Right lung (tissue), 2 donors: ENCODE measurements at regions not wholly inside any gene's neighbourhood (a gene's known extent, or its start where the extent isn't known, plus 50 kb on each side); places are given as distances from the start of the nearest gene placed in this dataset.

Experiments
- DNase-seq, 2 donors: peaks; one replicate each; pipeline ENCODE4 v3.0.0-alpha.2; 2013

DNA sequence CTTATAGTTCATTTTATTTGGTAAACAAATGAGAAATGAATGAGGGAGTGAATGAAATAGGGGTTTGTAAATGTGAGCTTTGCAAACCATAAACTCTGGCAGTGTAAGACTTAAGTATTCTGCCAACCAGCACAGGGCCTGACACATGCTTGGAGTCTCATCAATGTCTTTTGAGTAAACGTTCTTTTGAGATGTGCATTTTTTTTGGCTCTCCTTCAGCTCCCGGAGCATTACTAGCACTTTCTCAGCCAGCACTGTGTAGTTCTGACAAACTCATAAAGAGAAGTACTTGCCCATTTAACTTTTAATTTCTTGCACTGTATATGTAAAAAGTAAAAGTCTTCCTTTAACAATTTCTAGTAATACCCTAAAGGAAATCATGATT is 245.3 kb downstream of the HS3ST1 start:
- DNase-seq = peak in 1 of 2 donors; percentile 12

DNA sequence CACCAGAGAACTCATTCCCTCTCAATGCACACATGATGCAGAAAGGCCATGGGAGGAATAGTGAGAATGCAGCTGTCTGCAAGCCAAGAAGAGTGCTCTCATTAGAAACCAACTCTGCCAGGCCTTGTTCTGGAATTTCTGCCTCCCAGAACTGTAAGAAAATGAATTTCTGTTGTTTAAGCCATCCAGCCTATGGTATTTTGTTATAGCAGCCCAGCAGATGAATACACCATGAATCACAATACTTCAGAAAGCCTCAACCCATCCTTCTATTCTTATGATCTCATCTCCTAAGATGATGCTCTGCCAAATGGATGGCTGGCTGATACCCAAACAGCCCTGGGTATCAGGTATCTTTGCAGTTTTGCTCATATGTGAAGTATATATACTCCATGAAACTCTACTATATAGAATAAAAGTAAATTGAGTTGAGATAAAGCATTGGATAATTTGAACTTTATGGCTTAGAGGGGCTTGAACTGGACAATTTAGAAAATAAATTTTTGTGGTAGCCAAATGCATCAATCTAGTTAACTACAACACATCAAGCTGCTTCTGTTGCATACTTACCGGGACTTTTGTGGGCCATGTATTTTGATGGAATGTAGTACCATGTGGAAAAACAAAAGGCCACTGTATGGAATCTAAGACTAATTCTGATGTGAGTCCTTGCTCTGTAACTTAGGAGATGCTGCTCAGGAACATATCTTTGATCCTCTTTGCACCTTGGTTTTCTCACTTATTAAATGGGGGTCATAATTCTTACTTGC is 245.9 kb downstream of the HS3ST1 start:
- DNase-seq = no peak

DNA sequence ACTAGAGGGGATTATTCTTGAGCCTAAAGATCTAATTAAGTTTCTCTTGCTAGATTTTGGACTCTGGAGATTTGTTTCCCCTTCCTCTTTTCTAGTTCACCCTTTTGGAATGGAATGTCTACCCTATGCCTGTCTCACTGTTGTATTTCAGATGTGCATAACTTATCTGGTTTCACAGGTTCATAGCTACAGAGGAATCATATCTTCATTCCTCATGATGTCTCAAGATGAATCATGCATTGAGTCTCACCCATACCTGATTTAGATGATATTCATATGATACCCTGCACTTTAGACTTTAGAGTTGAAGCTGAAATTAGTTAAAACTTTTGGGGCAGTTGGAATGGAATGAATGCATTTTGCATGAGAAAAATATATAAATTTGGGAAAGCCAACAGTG is 246.7 kb downstream of the HS3ST1 start:
- no peak for DNase-seq

DNA sequence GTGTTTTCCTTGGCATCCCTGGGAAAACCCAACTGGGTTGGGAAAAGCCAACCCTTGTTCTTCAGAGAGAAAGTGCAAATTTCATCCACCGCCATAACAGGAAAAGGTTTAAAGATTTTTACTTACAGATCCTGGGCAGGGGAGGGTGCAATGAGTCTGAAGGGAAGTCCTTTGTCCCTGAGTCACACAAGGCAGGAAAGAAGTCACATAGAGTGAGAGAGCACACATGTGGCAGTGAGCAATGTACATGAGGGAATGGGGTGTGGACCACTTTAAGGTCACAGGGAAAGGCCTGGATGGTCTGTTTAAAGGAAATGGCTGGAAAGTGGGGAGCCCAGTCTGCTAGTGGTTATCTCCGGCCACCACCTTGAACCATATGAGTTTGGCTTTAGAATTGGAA is 248.9 kb downstream of the HS3ST1 start:
- no peak for DNase-seq

DNA sequence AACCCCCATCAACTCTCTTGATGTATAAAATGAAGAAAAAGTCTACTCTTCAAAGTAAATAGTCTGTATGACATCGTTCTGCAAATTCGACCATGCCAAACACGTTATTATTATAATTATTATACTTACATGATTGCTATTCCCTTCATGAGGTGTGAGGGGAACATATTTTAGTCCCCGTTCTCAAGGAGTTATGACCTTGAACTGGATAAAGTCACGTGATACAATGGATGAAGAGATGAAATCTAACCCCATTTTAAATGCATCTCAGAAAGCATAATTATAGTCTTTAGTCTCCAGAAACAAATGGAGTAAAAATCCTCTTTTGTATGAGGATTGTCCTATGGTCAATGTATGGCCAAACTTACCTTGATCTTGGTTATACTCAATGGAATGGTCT is 250.3 kb downstream of the HS3ST1 start:
- no peak for DNase-seq

DNA sequence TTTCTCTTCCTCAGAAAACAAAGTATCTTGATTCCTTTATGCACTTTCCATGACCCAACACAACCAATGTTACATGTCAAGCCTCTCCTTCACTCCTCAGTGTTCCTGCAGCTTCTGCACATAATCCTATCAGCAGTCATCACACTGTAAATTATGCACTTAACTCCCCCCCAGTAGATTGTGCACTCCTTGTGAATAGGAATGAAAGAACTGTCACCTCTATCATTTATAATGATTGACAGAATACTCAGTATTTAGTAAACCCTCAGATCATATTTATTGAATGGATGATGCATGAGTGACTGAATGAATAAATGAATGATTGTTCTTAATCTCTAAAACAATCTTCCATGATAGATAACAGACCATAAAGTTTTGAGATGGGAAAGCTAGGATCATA is 253.3 kb downstream of the HS3ST1 start:
- DNase-seq = no peak

DNA sequence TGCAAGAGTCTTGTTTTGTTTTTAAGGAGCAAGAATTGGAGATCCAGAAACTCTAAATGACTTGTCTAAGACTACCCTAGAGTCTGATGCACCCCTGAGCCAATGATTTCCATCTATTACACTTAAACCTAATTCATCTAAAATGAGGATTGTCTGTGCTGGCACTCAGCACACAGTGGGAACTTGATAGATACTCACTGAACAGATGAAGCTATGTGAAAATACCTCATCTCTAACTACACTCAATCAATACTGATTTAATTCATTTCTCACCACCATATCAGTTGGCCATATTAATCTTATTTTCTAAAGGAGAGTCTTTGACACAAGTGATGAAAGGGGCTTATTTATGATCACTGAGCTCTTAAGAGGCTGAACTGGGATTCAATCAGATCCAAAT is 262.1 kb downstream of the HS3ST1 start:
- no peak for DNase-seq

DNA sequence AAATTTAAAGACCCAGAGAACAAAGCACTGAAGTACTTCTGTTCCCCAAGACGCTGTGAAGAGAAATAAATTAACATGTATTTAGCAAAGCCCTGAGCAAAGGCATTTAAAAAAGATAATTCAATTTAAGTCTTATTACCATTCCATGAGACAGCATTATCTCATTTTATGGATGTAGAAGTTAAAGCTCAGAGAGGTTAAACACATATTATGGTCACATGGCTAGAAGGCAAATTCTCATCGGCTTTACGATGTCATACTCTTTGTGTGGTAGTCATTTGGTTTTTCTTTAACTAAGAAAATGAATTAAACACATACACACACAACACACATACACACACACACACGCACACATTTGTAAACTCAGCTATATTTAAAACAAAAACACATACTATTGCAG is 262.7 kb downstream of the HS3ST1 start:
- no peak for DNase-seq

DNA sequence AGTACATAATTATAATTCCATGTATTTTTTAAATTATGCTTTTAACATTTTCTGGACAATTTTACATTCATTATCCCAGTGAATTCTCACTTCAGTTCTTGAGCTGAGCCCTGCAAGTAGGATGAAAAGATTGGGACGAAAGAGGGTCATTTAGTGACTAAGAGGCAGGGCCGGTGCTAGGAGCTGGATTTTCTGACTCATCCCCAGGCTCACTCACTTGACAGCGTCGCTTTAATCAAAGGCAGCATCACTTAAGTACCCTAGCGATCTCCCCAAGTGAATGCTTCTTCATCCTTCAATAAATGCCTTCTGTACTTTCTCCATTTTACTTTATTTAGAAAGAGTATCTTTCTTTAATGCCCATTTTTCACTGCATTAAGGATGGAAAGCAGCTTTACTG is 263.6 kb downstream of the HS3ST1 start:
- DNase-seq = no peak

DNA sequence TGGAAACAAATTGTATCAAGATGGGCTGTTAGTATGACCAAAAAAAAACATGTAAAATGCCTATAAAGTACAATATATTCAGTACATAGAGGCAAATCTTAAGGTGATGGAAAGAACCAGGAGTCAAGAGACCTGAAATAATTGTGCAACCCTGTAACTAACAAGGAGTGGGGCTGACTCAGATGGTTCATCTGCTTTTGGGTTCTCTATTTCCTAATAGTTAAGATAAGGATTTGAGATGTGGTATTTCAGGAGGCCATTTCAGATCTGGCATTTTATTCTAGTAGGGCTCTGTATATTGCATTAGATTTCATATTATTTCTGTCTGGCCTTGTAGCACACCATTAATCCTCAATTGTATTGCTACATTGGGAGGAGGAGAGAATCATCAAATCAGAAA is 268.4 kb downstream of the HS3ST1 start:
- no peak for DNase-seq

DNA sequence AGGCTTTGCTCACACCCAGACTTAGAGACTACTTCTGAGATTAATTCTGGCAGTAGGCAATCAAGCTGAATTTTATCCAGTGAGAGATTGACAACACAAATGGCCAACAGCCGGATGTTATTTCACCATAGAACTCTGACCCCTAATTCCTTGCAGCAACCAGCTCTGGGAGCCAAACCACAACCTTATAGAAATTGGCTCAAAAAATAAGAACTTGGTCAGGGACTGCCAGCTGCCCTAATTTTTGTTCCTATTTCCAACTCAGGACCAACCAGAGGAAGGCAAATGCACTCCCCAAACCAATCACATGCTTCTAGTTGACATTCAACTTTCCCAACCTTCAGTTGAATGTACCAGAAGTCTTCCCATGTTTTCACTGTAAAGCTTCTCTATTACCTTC is 269.7 kb downstream of the HS3ST1 start:
- DNase-seq = no peak

DNA sequence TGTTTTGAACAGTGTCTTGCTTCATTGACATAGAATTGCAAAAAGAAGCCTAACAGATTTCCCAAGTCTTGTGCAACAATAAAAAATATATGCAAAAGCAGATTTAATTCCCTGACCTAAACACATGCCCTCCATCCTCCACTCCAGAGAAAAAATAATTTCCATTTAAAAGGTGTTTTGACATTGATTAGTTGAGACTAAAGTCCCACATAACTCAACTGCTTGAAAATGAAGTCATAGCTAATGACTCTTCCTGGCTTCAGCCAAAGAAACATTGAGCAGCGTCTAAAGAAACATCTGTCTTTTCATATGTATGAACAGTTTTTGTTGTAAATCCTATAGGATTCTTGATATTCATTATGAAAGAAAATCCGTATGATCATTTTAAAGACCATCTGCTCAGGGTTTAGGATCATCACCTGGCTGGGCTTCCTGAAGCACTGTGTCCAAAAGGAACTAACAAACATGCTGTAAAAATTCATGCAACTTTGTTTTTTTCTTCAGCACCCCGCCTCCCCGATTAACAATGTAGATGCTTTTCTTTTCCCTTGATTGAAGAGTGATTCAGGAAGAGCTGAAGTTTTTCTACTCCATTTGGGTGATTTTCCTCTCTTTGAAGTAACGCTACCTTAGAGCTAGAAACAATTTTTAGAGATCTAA is 273.4 kb downstream of the HS3ST1 start:
- peak; percentile 35 to 47 for DNase-seq

DNA sequence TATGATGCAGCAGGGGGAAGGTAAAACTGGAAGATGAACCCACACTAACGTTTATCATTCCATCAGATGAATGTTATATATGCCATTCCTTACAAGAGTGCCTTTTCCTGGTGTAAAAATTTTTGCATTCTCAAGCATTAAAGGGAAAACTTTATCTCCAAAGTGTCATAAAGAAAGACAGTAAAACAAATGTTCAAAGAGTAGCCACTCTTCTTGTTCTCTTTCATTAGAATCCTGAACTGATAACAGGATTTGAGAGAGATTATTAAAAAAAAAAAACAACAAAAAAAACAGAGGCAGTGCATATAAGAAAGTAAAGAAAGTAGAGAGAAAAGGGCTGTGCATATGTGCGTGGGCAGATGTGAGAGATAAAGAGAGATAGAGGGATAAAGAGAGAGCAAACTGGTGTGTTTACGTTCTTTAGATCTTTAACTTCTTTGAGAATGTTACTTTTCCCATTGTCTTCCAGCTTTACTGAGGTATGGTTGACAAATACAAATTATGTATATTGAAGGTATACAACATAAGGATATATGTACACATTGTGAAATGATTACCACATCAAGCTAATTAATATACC is 275.4 kb downstream of the HS3ST1 start:
- no peak for DNase-seq

DNA sequence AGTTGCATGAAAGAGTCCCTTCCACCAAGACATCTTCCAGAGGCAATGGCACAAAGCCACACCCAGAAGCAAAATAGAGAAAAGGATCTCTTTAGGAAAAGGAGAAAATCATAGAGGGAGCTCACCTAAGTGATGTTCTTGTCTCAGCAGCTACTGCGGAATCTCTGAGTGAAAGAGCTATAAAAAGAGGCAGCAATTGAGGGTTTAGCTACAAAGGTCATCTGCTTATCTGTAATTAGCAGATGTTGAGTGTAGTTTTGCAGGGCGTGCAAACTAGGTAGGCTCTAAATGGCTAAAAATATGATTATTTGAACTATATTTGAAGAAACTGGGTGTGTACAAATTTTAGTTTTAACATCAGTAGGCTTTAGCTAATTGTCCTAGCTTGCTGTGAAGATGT is 276.0 kb downstream of the HS3ST1 start:
- no peak for DNase-seq

DNA sequence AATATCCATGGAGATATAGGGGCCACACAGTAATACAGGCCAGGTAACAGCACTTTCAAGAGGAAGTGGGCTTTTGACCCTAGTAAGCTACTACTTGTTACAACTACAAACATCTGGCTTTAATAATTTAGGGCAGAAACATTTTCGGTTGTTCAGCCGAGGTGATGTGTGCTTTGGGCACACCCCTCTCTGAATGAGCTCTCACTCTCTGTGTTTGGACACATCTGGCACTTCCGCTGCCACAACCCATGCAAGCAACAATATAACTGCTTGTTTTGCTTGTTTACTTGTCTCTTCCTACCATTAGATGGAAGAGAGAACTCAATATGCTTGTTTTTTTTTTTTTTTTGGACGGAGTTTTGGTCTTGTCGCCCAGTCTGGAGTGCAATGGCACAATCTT is 277.2 kb downstream of the HS3ST1 start:
- no peak for DNase-seq

DNA sequence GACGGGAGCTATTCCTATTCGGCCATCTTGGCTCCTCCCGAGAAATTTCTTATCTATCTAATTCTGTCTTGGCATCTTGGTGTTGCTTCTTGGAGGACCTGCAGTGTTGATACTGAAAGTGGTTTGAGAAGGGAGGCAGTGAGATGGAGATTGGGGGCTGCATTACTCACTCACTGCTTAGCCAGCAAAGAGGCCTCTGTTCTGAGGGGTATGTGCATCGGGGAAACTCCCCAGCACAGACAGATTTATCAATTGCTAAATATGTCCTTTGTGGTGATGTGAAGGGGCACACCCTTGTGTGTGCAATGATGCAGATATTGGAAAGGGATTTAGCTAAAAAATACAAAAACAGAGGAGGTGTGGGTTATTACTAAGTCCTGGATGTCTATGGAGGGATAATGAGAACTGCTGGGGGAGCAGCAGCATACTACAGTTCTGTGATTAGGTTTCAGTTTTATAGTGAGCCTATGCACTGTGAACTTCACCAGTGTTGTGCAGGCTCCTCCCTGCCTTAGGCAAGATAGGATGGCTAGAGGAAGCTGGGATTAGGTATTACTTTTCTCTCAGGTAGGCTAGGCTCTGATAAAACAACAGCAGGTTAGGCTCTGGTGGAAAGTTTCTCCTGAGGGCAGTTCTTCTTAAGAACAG is 279.0 kb downstream of the HS3ST1 start:
- DNase-seq = no peak

DNA sequence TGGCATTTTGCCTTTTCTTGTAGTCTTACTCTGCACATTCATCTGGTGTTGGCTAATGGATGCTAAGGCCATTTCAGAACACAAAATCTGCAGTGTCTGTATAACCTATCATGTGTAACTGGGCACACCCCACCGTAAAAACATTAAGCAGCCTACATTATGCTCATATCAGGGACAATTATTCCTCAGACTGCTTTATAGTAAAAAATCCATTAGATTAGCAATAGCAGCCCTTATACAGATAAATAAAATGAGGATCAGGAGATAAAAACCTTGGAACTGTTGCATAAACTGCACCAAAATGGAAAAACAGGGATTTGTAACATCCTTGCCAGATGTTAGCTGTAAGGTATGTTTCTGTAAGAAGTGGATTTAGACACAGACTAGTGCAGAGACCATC is 288.8 kb downstream of the HS3ST1 start:
- no peak for DNase-seq

DNA sequence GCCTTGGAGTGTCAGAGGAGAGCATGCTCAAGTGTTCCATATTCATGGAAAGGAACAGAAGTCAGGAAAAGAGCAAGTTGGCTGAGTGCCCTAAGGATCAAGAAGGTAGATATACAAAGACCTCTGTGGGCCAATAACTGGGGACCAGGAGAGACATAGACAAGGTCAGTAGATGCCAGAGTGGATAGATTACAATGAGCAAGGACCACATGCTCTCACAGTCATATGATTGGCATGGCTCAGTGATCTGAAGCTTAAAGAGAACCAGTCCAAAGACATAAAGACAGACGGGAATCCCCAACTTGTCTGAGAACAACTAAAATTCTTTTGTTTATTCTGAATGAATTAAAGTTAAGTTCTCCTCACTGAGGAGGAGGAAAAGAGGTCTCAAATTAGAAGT is 289.7 kb downstream of the HS3ST1 start:
- no peak for DNase-seq

DNA sequence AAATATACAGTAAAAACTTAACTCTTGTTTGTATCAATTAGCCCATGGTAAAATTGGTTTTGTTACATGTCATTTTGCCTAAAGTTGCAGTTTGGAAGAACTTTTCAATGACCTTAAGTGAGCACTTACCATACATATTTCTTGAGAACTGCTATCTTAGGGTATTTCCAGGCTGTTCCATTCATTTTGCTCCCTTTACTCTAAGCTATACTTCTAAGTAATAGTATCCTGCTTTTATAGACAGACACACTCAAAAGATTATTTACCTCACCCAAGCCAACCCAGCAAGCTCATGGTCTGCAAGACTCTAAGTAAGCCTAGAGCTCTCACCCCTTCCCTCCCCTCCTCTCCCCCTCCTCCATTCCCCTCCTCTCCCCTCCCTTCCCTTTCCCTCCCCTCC is 294.0 kb downstream of the HS3ST1 start:
- no peak for DNase-seq

DNA sequence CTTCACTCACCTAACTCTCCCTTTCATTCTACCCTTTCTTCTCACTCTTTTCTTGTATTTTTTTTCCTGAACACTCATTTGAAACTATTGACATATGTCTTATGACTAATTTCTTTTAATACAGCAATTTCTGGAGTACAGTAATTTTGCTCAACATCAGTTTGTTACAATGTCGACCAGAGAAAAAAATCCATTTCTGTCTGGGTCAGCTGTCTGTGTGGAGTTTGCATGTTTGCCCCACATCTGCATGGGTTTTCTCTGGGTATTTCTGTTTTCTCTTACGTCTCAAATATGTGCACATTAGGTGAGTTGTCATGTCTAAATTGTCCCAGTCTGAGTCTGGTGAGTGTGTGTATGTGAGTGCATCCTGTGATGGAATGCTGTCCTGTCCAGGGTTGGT is 294.8 kb downstream of the HS3ST1 start:
- DNase-seq = no peak

DNA sequence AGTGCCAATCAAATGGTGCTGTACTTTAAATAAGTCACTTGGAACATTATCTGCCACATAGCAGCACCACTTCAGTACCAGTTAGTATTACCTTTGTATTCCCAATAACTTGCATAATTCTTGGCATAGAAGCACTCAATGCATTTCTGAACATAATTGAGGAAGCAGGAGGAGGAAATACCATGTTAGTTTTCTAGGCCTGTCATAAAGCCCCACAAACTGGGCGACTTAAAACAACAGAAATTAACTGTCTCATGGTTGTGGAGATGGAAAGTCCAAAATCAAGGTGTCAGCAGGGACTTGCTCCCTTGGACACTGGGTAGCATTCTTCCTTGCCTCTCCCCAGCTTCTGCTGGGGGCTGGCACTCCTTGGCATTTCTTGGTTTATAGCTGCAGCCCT is 296.2 kb downstream of the HS3ST1 start:
- no peak for DNase-seq

DNA sequence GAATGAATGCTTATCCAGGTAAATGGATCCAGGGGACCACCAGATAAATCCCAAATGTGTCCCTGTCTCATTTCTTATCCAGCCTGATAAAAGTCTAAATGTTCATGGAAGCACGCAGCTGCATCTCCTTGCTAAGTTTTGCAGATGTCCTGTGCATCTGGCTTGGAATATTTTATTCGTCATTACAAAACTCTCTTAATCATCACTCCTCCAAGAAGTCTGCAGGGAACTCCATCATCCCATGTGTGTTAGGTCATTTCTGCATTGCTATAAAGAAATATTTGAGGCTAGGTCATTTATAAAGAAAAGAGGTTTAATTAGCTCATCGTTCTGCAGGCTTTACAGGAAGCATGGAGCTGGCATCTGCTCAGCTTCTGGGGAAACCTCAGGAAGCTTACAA is 297.2 kb downstream of the HS3ST1 start:
- DNase-seq = no peak
